Glutamatergic neuron (in vitro differentiated cells): ENCODE measurements at regions not wholly inside any gene's neighbourhood (a gene's known extent, or its start where the extent isn't known, plus 50 kb on each side); places are given as distances from the start of the nearest gene placed in this dataset.

Experiments used
- DNase-seq: peaks from one replicate; pipeline ENCODE4 v3.0.0; 2022
- H3K27ac Mint-ChIP-seq: one replicate; pipeline ENCODE4 v1.8.0; 2020; ENCODE audit warnings: mild to moderate bottlenecking, mixed read lengths, inconsistent platforms; ENCODE audit not compliant: unreplicated experiment
- H3K27me3 Mint-ChIP-seq: one replicate; pipeline ENCODE4 v1.8.0; 2020; ENCODE audit warnings: mild to moderate bottlenecking, moderate library complexity, mixed read lengths, inconsistent platforms; ENCODE audit not compliant: unreplicated experiment
- H3K36me3 Mint-ChIP-seq: one replicate; pipeline ENCODE4 v1.8.0; 2020; ENCODE audit warnings: mild to moderate bottlenecking, mixed read lengths, inconsistent platforms; ENCODE audit not compliant: unreplicated experiment
- H3K4me1 Mint-ChIP-seq: one replicate; pipeline ENCODE4 v1.8.0; 2020; ENCODE audit warnings: mild to moderate bottlenecking, low read depth, mixed read lengths, inconsistent platforms; ENCODE audit not compliant: unreplicated experiment
- H3K4me3 Mint-ChIP-seq: one replicate; pipeline ENCODE4 v1.8.0; 2020; ENCODE audit warnings: mild to moderate bottlenecking, mixed read lengths, inconsistent platforms; ENCODE audit not compliant: unreplicated experiment
- H3K9me3 Mint-ChIP-seq: one replicate; pipeline ENCODE4 v1.8.0; 2020; ENCODE audit warnings: mild to moderate bottlenecking, moderate library complexity, mixed read lengths, inconsistent platforms; ENCODE audit not compliant: unreplicated experiment
- TF ChIP-seq, protein P1 (sequence below): fragments of 200-600 bp; sonication (generic); IDR thresholded peaks from one replicate; pipeline ENCODE4 v1.5.0; 2021; ENCODE audit not compliant: partially characterized antibody, unreplicated experiment

GRCh38 chrX:42725196-42725595 lies 52.8 kb downstream of the PPP1R2C start:
- no peaks in the 10 kb centered on the region for H3K27me3 Mint-ChIP-seq
- no peak overlapping the region for H3K27ac Mint-ChIP-seq
- no peak overlapping the region for H3K4me3 Mint-ChIP-seq
- no peaks in the 10 kb centered on the region for H3K9me3 Mint-ChIP-seq
- H3K36me3 Mint-ChIP-seq, result no peaks in the 10 kb centered on the region
- TF ChIP-seq, protein P1, sequence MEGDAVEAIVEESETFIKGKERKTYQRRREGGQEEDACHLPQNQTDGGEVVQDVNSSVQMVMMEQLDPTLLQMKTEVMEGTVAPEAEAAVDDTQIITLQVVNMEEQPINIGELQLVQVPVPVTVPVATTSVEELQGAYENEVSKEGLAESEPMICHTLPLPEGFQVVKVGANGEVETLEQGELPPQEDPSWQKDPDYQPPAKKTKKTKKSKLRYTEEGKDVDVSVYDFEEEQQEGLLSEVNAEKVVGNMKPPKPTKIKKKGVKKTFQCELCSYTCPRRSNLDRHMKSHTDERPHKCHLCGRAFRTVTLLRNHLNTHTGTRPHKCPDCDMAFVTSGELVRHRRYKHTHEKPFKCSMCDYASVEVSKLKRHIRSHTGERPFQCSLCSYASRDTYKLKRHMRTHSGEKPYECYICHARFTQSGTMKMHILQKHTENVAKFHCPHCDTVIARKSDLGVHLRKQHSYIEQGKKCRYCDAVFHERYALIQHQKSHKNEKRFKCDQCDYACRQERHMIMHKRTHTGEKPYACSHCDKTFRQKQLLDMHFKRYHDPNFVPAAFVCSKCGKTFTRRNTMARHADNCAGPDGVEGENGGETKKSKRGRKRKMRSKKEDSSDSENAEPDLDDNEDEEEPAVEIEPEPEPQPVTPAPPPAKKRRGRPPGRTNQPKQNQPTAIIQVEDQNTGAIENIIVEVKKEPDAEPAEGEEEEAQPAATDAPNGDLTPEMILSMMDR, result no peak
- no peaks in the 10 kb centered on the region for H3K4me1 Mint-ChIP-seq
- no peak for DNase-seq

DNA sequence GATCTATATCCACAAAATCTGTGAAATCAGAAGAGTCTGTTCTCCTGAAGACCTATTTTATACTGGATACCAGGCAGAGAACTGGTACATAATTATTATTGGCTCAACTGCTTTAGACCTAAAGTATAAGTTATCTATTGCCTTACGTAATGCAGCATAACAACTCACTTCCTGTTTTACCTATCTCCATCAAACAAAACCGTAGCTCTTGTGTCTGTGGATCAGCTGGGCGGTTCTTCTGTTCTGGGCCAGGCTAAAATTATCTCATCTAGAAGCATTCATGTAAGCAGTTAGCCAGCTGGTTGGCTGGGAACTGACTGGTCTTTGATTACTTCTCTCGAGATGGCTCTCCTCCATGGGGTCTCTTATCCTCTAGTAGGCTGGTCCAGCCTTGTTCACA lies 57.8 kb downstream of the PPP1R2C start:
- TF ChIP-seq, protein P1, result no peak
- H3K4me3 Mint-ChIP-seq, result no peak overlapping the region
- H3K4me1 Mint-ChIP-seq, result peaks cover 3% of the 10 kb centered on the region
- H3K27me3 Mint-ChIP-seq, result no peaks in the 10 kb centered on the region
- no peak overlapping the region for H3K27ac Mint-ChIP-seq
- H3K9me3 Mint-ChIP-seq, result peaks cover 3% of the 10 kb centered on the region
- no peaks in the 10 kb centered on the region for H3K36me3 Mint-ChIP-seq
- no peak for DNase-seq

GRCh38 chrX:42715701-42716262 lies 62.2 kb downstream of the PPP1R2C start:
- peak overlapping the region; percentile 74 for H3K4me3 Mint-ChIP-seq
- DNase-seq, result peak; percentile 19
- no peaks in the 10 kb centered on the region for H3K27me3 Mint-ChIP-seq
- peak overlapping the region; percentile 86 for H3K27ac Mint-ChIP-seq
- H3K36me3 Mint-ChIP-seq, result no peaks in the 10 kb centered on the region
- H3K9me3 Mint-ChIP-seq, result peaks cover 4% of the 10 kb centered on the region
- TF ChIP-seq, protein P1, result no peak
- peaks cover 3% of the 10 kb centered on the region for H3K4me1 Mint-ChIP-seq

DNA sequence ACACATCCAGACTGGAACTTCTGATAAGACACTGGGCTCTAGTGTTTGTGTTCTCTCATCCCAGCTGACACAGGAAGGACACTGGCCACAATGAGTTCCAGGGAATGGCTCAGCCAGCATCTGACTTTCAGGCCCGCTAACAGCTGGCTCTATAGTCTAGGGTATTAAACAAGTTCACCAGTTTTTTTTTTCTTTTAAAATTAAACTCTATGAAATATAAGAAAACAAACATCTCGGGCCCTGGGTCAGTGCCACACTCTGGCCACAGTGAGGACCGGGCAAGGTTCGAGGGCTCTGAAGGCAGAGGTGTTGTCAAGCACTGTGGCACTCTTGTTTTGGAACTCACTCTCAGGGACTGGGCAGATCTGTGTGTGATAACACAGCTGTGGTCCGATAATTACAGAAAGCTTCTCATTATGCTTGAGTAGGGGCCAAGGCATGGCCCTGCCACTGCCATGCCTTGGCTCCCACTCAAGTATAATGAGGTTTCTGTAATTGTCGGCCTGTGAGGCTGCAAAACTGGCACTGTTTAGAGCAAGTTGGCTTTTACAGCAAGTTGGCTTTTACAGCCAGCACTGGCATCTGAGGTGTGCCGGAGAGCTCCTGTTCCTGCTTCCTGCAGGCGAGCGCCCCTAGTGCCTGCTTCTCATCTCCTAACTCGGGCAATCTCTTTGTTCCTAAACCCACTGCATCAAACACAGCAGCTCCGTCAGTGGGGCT lies 62.8 kb downstream of the PPP1R2C start:
- no peak overlapping the region for H3K4me3 Mint-ChIP-seq
- peak overlapping the region; percentile 86 for H3K27ac Mint-ChIP-seq
- no peaks in the 10 kb centered on the region for H3K36me3 Mint-ChIP-seq
- TF ChIP-seq, protein P1, result peak; percentile 41
- H3K9me3 Mint-ChIP-seq, result peaks cover 4% of the 10 kb centered on the region
- H3K27me3 Mint-ChIP-seq, result no peaks in the 10 kb centered on the region
- DNase-seq, result peak; percentile 67
- peaks cover 3% of the 10 kb centered on the region for H3K4me1 Mint-ChIP-seq

DNA sequence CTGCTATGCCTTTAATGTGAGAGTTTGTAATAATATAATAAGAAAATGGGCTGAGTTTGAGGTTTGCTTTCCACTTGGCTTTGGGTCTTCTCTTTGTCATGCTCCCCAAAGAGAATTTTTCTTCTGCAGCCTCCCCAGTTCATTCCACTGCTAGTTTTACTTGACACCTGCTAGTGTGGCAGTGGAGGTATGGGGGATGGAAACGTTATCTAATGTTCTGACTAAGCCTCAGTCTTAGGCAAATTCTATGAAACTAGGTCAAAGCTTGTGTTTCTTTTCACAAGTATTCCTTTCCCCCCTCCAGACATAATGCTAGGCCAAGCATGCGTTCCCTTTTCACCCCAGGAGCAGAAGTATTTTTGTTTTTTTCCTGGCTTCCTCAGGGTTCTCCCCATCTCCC lies 67.5 kb downstream of the PPP1R2C start:
- TF ChIP-seq, protein P1, result no peak
- Mint-ChIP-seq H3K36me3 (no peaks in the 10 kb centered on the region), H3K4me3 (no peak overlapping the region), H3K27ac (no peak overlapping the region), H3K4me1 (no peaks in the 10 kb centered on the region), H3K27me3 (no peaks in the 10 kb centered on the region), H3K9me3 (peaks cover 1% of the 10 kb centered on the region)
- no peak for DNase-seq
